ENCODE measurements at regions not wholly inside any gene's neighbourhood (a gene's known extent, or its start where the extent isn't known, plus 50 kb on each side); places are given as distances from the start of the nearest gene placed in this dataset.

DNA sequence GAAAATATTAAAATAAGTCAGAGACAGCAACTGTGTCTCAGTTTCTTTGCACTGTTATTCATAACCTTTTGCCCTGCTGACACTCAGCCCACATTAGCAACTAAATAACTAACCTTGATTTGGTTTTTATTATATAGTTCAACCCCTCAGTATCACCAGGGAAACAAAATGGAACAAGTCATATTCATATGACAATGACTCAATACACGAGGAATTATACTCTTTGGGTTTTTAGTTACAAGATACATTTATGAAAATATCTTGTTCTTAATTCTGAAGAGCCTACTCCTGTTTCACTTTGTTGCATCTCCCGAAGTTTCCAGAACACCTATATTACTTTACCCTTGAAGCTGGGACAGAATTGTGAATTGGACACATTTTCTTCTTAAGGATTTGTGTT is 845.4 kb downstream of the EFNA5 start:
- TF ChIP-seq, protein P1, sequence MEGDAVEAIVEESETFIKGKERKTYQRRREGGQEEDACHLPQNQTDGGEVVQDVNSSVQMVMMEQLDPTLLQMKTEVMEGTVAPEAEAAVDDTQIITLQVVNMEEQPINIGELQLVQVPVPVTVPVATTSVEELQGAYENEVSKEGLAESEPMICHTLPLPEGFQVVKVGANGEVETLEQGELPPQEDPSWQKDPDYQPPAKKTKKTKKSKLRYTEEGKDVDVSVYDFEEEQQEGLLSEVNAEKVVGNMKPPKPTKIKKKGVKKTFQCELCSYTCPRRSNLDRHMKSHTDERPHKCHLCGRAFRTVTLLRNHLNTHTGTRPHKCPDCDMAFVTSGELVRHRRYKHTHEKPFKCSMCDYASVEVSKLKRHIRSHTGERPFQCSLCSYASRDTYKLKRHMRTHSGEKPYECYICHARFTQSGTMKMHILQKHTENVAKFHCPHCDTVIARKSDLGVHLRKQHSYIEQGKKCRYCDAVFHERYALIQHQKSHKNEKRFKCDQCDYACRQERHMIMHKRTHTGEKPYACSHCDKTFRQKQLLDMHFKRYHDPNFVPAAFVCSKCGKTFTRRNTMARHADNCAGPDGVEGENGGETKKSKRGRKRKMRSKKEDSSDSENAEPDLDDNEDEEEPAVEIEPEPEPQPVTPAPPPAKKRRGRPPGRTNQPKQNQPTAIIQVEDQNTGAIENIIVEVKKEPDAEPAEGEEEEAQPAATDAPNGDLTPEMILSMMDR (IDR thresholded peaks at IDR 0.05; ENCODE audit: low read depth, low read length), result no peak
- peak; percentile 4 for DNase-seq (ENCODE audit: low read depth, low spot score)
- H3K4me3 ChIP-seq (ENCODE audit: low read depth, low read length), result no peak overlapping the region
- in situ Hi-C loops (cut with HindIII; ENCODE audit: low sequenced_read_pairs), result no loop called here

DNA sequence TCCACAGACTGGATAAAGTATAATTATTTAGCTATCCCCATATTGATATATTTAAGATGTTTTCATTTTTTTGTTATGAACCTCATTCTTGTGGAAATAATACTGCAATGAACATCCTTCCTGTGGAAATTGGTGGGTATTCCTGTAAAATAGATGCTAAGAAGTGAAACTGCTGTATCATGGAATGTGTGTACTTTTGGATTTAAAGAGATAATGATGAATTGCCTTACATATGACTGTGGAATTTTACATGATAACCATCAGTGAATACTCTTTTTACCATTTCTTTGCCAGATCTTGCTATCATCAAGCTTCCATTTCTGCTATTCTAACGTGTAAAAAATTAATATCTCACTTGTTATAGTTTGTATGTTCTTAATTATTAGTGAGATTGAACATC is 847.9 kb downstream of the EFNA5 start:
- in situ Hi-C loops (cut with HindIII; ENCODE audit: low sequenced_read_pairs), result no loop called here
- no peak overlapping the region for H3K4me3 ChIP-seq (ENCODE audit: low read depth, low read length)
- TF ChIP-seq, protein P1 (IDR thresholded peaks at IDR 0.05; ENCODE audit: low read depth, low read length), result no peak
- DNase-seq (ENCODE audit: low read depth, low spot score), result no peak

DNA sequence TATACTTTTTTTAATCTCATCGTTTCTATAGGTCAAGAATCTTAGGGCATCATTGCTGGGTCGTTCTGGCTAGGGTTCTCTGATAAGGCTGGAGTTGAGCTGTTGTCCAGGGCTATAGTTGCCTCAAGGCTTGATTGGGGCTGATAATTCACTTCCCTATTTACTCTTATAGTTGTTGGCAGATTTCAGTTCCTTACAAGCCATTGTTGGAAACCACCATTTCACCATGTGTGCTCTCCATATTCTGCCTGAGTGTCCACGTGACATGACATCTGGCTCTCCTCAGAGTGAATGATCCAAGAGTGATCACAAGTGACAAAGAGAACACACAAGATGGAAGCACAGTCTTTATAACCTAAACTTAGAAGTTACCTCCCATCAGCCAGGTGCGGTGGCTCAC is 852.2 kb downstream of the EFNA5 start:
- TF ChIP-seq, protein P1 (IDR thresholded peaks at IDR 0.05; ENCODE audit: low read depth, low read length), result no peak
- DNase-seq (ENCODE audit: low read depth, low spot score), result no peak
- no peak overlapping the region for H3K4me3 ChIP-seq (ENCODE audit: low read depth, low read length)
- in situ Hi-C loops (cut with HindIII; ENCODE audit: low sequenced_read_pairs), result no loop called here

DNA sequence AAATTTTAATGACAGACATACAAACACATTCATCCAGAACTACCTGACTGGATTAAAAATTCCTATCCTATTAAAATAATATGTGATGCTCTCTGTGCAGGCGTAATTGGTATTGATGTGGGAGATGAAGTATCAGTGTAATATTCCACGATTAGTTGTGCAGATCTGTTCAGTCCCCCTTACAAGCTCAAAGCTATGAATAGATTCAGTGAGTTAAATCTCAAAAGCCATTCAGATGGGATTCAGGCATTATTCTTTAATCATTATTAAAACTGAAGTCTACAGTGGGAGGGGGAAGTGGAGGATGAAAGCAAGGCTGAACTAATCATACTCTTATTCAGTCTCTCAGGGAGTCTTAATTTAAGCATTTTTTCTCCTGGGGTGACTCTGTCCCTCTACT is 855.8 kb downstream of the EFNA5 start:
- DNase-seq (ENCODE audit: low read depth, low spot score), result no peak
- no peak overlapping the region for H3K4me3 ChIP-seq (ENCODE audit: low read depth, low read length)
- TF ChIP-seq, protein P1 (IDR thresholded peaks at IDR 0.05; ENCODE audit: low read depth, low read length), result no peak
- in situ Hi-C loops (cut with HindIII; ENCODE audit: low sequenced_read_pairs), result no loop called here

DNA sequence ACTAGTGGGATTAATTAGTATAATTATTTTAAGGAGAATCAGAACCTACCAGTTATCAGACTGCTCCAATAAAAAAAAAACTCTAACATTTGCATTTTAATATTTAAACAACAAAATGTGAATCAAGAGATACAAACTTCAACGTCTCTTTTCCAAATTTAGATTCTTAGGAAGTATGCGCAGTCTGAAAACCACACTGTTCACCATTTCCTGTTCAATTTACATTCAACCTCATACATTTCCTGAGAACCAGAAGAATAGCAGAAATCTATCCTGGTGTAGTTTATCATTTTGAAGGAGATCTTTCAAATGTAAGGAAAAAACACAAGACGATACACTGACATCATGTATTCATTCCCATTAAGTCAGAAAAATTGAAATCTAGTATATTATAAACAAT is 869.2 kb downstream of the EFNA5 start:
- no peak overlapping the region for H3K4me3 ChIP-seq (ENCODE audit: low read depth, low read length)
- DNase-seq (ENCODE audit: low read depth, low spot score), result no peak
- in situ Hi-C loops (cut with HindIII; ENCODE audit: low sequenced_read_pairs), result no loop called here
- TF ChIP-seq, protein P1 (IDR thresholded peaks at IDR 0.05; ENCODE audit: low read depth, low read length), result no peak

DNA sequence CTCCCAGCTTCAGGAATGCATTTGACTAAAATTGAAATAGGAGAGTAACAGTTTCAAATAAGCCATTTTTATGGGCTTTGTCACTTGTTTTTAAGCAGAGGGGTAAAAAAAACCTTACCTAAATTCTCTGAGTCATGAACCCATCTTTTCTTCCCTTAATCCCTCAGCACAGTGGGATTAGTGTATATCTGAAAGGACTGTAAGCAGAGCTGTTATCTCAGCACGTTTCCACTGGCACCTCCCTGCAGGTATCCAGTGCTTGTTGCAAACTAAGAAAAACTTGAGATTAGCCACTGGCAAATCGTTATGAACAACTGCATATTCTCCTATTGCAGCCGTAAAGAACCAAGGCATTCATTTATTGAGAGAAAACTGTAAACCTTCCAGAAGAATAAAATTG is 872.7 kb downstream of the EFNA5 start:
- no peak for DNase-seq (ENCODE audit: low read depth, low spot score)
- in situ Hi-C loops (cut with HindIII; ENCODE audit: low sequenced_read_pairs), result no loop called here
- H3K4me3 ChIP-seq (ENCODE audit: low read depth, low read length), result no peak overlapping the region
- TF ChIP-seq, protein P1 (IDR thresholded peaks at IDR 0.05; ENCODE audit: low read depth, low read length), result no peak

DNA sequence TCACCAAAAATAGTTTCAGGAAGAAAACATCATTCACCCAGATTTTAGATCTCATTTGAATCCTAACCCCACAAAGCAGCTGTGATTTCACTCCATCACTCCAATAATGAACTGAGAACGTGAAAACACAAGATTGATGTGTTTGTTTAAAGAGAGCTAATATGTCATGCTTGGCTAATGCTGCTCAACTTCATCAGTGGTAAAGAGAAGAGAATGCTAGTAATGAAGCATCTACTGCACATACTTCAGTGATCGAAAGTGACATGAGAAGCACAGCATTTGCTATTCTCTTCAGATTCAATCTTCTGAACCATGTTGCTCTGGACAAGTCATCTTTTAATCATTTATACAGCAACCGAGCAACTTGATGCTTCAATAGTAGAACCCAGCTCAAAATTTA is 874.7 kb downstream of the EFNA5 start:
- H3K4me3 ChIP-seq (ENCODE audit: low read depth, low read length), result no peak overlapping the region
- TF ChIP-seq, protein P1 (IDR thresholded peaks at IDR 0.05; ENCODE audit: low read depth, low read length), result no peak
- in situ Hi-C loops (cut with HindIII; ENCODE audit: low sequenced_read_pairs), result no loop called here
- no peak for DNase-seq (ENCODE audit: low read depth, low spot score)
